SK-N-SH treated with all-trans-retinoic acid at 6 μM for 48 hours (cell line): ENCODE measurements at regions not wholly inside any gene's neighbourhood (a gene's known extent, or its start where the extent isn't known, plus 50 kb on each side); places are given as distances from the start of the nearest gene placed in this dataset.

Experiments used
- ARNTL ChIP-seq: fragments of 450-650 bp; formaldehyde crosslinking; IDR thresholded peaks from 2 replicates; pipeline ENCODE4 v1.5.0; 2020; ENCODE audit warnings: low read depth, mild to moderate bottlenecking, moderate library complexity, borderline replicate concordance
- CSDC2 ChIP-seq: fragments of 250-450 bp; sonication (Bioruptor Pico); IDR thresholded peaks from 2 replicates; pipeline ENCODE4 v1.5.0; 2020; ENCODE audit warnings: mild to moderate bottlenecking, moderate library complexity
- CSRNP3 ChIP-seq: fragments of 250-450 bp; sonication (Bioruptor Pico); IDR thresholded peaks from 2 replicates; pipeline ENCODE4 v1.5.1; 2021; ENCODE audit warnings: mild to moderate bottlenecking, moderate library complexity
- ESRRG ChIP-seq: fragments of 250-450 bp; sonication (Bioruptor Pico); IDR thresholded peaks from 2 replicates; pipeline ENCODE4 v1.6.1; 2021; ENCODE audit warnings: mild to moderate bottlenecking
- GLIS3 ChIP-seq: fragments of 250-450 bp; sonication (Bioruptor Pico); IDR thresholded peaks from 2 replicates; pipeline ENCODE4 v1.5.0; 2020; ENCODE audit warnings: mild to moderate bottlenecking, moderate library complexity
- POU6F1 ChIP-seq: fragments of 250-450 bp; sonication (Bioruptor Pico); IDR thresholded peaks from 2 replicates; pipeline ENCODE4 v1.8.0; 2021; ENCODE audit warnings: low read depth, mild to moderate bottlenecking, moderate library complexity, borderline replicate concordance
- PPARA ChIP-seq: fragments of 250-450 bp; sonication (Bioruptor Pico); IDR thresholded peaks from 2 replicates; pipeline ENCODE4 v1.5.0; 2020; ENCODE audit warnings: mild to moderate bottlenecking, borderline replicate concordance
- ZFP3 ChIP-seq: fragments of 250-450 bp; sonication (Bioruptor Pico); IDR thresholded peaks from 2 replicates; pipeline ENCODE4 v1.5.0; 2020; ENCODE audit warnings: mild to moderate bottlenecking, moderate library complexity
- ZFP30 ChIP-seq: fragments of 450-650 bp; formaldehyde crosslinking; IDR thresholded peaks from 2 replicates; pipeline ENCODE4 v1.5.0; 2022; ENCODE audit warnings: mild to moderate bottlenecking, moderate library complexity
- TF ChIP-seq, protein P1 (sequence below): fragments of 250-450 bp; sonication (Bioruptor Pico); IDR thresholded peaks from 2 replicates; pipeline ENCODE4 v1.5.0; 2020; ENCODE audit warnings: mild to moderate bottlenecking, moderate library complexity
- TF ChIP-seq, protein P2 (sequence below): fragments of 250-450 bp; sonication (Bioruptor Pico); IDR thresholded peaks from 2 replicates; pipeline ENCODE4 v1.8.0; 2020; ENCODE audit warnings: mild to moderate bottlenecking, moderate library complexity, borderline replicate concordance
- TF ChIP-seq, protein P3 (sequence below): fragments of 250-450 bp; sonication (Bioruptor Pico); IDR thresholded peaks from 2 replicates; pipeline ENCODE4 v1.5.1; 2020; ENCODE audit warnings: low read depth, mild to moderate bottlenecking, moderate library complexity

DNA sequence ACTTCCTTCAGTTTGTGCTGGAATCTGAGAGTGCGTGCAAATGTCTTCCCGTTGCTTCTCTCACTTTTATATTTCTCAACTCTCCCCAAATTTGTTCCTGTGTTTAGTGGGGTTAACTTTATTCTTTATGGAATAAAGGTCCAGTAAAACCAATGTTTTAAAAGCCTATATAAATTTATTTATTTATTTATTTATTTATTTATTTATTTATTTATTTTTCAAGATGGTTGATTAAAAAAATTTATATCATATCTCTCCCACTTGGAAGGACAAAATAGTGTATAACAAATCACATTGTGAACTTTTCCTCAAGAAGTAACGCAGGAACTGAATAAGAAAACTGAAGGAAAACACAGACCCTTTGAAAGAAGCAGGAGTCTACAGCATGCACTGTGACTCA, 95.3 kb upstream of the ITM2A start:
- no peak for TF ChIP-seq POU6F1 (CRISPR knock-in tag)
- TF ChIP-seq, protein P1, sequence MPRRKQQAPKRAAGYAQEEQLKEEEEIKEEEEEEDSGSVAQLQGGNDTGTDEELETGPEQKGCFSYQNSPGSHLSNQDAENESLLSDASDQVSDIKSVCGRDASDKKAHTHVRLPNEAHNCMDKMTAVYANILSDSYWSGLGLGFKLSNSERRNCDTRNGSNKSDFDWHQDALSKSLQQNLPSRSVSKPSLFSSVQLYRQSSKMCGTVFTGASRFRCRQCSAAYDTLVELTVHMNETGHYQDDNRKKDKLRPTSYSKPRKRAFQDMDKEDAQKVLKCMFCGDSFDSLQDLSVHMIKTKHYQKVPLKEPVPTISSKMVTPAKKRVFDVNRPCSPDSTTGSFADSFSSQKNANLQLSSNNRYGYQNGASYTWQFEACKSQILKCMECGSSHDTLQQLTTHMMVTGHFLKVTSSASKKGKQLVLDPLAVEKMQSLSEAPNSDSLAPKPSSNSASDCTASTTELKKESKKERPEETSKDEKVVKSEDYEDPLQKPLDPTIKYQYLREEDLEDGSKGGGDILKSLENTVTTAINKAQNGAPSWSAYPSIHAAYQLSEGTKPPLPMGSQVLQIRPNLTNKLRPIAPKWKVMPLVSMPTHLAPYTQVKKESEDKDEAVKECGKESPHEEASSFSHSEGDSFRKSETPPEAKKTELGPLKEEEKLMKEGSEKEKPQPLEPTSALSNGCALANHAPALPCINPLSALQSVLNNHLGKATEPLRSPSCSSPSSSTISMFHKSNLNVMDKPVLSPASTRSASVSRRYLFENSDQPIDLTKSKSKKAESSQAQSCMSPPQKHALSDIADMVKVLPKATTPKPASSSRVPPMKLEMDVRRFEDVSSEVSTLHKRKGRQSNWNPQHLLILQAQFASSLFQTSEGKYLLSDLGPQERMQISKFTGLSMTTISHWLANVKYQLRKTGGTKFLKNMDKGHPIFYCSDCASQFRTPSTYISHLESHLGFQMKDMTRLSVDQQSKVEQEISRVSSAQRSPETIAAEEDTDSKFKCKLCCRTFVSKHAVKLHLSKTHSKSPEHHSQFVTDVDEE (CRISPR knock-in tag), result no peak
- TF ChIP-seq ZFP3, result no peak
- no peak for TF ChIP-seq ARNTL (CRISPR knock-in tag)
- no peak for TF ChIP-seq GLIS3 (CRISPR knock-in tag)
- TF ChIP-seq PPARA (CRISPR knock-in tag), result no peak
- no peak for TF ChIP-seq ZFP30 (CRISPR knock-in tag)
- TF ChIP-seq ESRRG (CRISPR knock-in tag), result no peak
- TF ChIP-seq, protein P2, sequence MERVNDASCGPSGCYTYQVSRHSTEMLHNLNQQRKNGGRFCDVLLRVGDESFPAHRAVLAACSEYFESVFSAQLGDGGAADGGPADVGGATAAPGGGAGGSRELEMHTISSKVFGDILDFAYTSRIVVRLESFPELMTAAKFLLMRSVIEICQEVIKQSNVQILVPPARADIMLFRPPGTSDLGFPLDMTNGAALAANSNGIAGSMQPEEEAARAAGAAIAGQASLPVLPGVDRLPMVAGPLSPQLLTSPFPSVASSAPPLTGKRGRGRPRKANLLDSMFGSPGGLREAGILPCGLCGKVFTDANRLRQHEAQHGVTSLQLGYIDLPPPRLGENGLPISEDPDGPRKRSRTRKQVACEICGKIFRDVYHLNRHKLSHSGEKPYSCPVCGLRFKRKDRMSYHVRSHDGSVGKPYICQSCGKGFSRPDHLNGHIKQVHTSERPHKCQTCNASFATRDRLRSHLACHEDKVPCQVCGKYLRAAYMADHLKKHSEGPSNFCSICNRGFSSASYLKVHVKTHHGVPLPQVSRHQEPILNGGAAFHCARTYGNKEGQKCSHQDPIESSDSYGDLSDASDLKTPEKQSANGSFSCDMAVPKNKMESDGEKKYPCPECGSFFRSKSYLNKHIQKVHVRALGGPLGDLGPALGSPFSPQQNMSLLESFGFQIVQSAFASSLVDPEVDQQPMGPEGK (CRISPR knock-in tag), result no peak
- TF ChIP-seq CSRNP3 (CRISPR knock-in tag), result no peak
- TF ChIP-seq, protein P3, sequence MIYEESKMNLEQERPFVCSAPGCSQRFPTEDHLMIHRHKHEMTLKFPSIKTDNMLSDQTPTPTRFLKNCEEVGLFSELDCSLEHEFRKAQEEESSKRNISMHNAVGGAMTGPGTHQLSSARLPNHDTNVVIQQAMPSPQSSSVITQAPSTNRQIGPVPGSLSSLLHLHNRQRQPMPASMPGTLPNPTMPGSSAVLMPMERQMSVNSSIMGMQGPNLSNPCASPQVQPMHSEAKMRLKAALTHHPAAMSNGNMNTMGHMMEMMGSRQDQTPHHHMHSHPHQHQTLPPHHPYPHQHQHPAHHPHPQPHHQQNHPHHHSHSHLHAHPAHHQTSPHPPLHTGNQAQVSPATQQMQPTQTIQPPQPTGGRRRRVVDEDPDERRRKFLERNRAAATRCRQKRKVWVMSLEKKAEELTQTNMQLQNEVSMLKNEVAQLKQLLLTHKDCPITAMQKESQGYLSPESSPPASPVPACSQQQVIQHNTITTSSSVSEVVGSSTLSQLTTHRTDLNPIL, result no peak
- no peak for TF ChIP-seq CSDC2 (CRISPR knock-in tag)
